Ascending aorta (tissue), 2 donors: ENCODE measurements at regions not wholly inside any gene's neighbourhood (a gene's known extent, or its start where the extent isn't known, plus 50 kb on each side); places are given as distances from the start of the nearest gene placed in this dataset.

ENCODE experiments used
- DNase-seq, 2 donors: peaks; one replicate each; pipeline ENCODE4 v3.0.0-alpha.2; 2019; ENCODE audit warnings: low spot score in 2 of 2
- H3K27ac ChIP-seq, 2 donors: fragments of 200-600 bp; sonication (generic); one replicate each; pipeline ENCODE4 v1.5.1; 2016 to 2017; ENCODE audit warnings: mild to moderate bottlenecking in 1 of 2
- H3K27me3 ChIP-seq: fragments of 200-600 bp; sonication (generic); one replicate; pipeline ENCODE4 v1.5.1; 2017
- H3K36me3 ChIP-seq, 2 donors: fragments of 200-600 bp; sonication (generic); one replicate each; pipeline ENCODE4 v1.5.1; 2016
- H3K4me1 ChIP-seq, 2 donors: fragments of 200-600 bp; sonication (generic); one replicate each; pipeline ENCODE4 v1.5.1; 2016 to 2017; ENCODE audit warnings: mild to moderate bottlenecking in 1 of 2
- H3K4me3 ChIP-seq, 2 donors: fragments of 200-600 bp; sonication (generic); one replicate each; pipeline ENCODE4 v1.5.1; 2016 to 2017; ENCODE audit warnings: mild to moderate bottlenecking in 1 of 2
- H3K9me3 ChIP-seq, 2 donors: fragments of 200-600 bp; sonication (generic); one replicate each; pipeline ENCODE4 v1.5.1; 2016
- intact Hi-C: fragments of 100-400 bp; cut with DNase I; formaldehyde crosslinking; loops from one replicate; pipeline ENCODE4 v1.15.1; 2023
- TF ChIP-seq, protein P1 (sequence below), 3 experiments: fragments of 200-600 bp in 2 of 3; fragments of 450-650 bp in 1 of 3; sonication (generic) in 2 of 3; IDR thresholded peaks; one replicate each; pipeline ENCODE4 v1.5.1; 2016 to 2019; ENCODE audit warnings: antibody characterized with exemption in 3 of 3, mild to moderate bottlenecking in 1 of 3, moderate library complexity in 1 of 3

DNA sequence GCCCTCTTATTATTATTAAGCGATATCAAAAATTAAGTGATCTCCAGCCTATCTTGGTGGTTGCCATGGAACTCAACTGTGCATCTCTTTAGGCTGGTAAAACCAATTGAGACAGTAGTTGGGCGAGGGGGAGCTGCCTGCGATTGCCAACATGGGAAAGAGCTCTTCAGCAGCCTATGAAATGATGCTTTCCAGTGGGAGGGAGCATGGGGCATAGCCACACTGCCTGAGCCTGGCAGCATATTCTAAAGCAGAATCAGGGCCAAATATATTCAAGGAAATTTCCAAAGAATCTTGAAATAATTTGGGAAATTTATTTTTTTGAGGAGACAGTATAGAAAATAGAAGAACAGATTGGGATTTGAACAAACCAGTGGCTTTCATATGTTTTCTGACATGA is 126.9 kb upstream of the DNAH14 start:
- Histone ChIP-seq H3K4me3 (no peak overlapping the region), H3K36me3 (no peaks in the 10 kb centered on the region), H3K27ac (no peak overlapping the region), H3K9me3 (no peaks in the 10 kb centered on the region), H3K4me1 (no peaks in the 10 kb centered on the region), H3K27me3 (no peaks in the 10 kb centered on the region)
- intact Hi-C loops, result no loop called here
- TF ChIP-seq, protein P1, sequence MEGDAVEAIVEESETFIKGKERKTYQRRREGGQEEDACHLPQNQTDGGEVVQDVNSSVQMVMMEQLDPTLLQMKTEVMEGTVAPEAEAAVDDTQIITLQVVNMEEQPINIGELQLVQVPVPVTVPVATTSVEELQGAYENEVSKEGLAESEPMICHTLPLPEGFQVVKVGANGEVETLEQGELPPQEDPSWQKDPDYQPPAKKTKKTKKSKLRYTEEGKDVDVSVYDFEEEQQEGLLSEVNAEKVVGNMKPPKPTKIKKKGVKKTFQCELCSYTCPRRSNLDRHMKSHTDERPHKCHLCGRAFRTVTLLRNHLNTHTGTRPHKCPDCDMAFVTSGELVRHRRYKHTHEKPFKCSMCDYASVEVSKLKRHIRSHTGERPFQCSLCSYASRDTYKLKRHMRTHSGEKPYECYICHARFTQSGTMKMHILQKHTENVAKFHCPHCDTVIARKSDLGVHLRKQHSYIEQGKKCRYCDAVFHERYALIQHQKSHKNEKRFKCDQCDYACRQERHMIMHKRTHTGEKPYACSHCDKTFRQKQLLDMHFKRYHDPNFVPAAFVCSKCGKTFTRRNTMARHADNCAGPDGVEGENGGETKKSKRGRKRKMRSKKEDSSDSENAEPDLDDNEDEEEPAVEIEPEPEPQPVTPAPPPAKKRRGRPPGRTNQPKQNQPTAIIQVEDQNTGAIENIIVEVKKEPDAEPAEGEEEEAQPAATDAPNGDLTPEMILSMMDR (IDR thresholded peaks at IDR 0.05), result no peak
- DNase-seq, result no peak

DNA sequence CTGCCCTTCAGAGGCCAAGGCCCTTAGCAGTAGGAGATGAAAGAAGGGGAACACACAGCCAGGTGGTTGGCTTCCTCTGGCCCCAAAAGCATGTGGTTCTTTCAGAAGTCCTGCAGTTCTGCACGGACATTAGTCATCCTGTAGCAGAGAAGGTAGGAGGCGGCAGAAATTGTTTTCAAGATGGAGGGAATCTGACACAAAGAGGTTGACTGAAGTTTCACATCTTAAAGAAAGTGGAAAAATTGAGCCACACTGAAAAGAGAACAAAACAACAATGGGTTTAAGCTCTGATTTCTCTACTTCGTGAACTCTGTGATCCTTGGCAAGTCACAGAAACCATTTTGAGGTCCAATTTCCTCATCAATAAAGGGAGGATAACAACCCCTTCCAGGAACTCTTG is 125.3 kb upstream of the DNAH14 start:
- no peaks in the 10 kb centered on the region for H3K9me3 ChIP-seq
- intact Hi-C loops, result no loop called here

GRCh38 chr1:224805889-224806288 is 123.6 kb upstream of the DNAH14 start:
- intact Hi-C loops, result no loop called here

More for the DNA sequence above, 125.3 kb upstream of the DNAH14 start:
- H3K36me3 ChIP-seq, result no peaks in the 10 kb centered on the region
- H3K27ac ChIP-seq, result no peak overlapping the region
- DNase-seq, result no peak
- H3K4me1 ChIP-seq, result no peaks in the 10 kb centered on the region
- TF ChIP-seq, protein P1 (IDR thresholded peaks at IDR 0.05), result no peak
- no peak overlapping the region for H3K4me3 ChIP-seq
- H3K27me3 ChIP-seq, result no peaks in the 10 kb centered on the region

GRCh38 chr1:224809137-224809536 is 120.3 kb upstream of the DNAH14 start:
- H3K9me3 ChIP-seq, result no peaks in the 10 kb centered on the region
- intact Hi-C loops, result no loop called here
- no peaks in the 10 kb centered on the region for H3K4me1 ChIP-seq
- H3K36me3 ChIP-seq, result no peaks in the 10 kb centered on the region
- no peak for DNase-seq
- H3K27me3 ChIP-seq, result no peaks in the 10 kb centered on the region
- H3K4me3 ChIP-seq, result no peak overlapping the region
- H3K27ac ChIP-seq, result no peak overlapping the region
- TF ChIP-seq, protein P1 (IDR thresholded peaks at IDR 0.05), result no peak

More at GRCh38 chr1:224805889-224806288, 123.6 kb upstream of the DNAH14 start:
- no peaks in the 10 kb centered on the region for H3K4me1 ChIP-seq
- no peaks in the 10 kb centered on the region for H3K27me3 ChIP-seq
- no peaks in the 10 kb centered on the region for H3K36me3 ChIP-seq
- no peak overlapping the region for H3K27ac ChIP-seq
- TF ChIP-seq, protein P1 (IDR thresholded peaks at IDR 0.05), result no peak
- DNase-seq, result no peak
- no peak overlapping the region for H3K4me3 ChIP-seq
- H3K9me3 ChIP-seq, result no peaks in the 10 kb centered on the region

DNA sequence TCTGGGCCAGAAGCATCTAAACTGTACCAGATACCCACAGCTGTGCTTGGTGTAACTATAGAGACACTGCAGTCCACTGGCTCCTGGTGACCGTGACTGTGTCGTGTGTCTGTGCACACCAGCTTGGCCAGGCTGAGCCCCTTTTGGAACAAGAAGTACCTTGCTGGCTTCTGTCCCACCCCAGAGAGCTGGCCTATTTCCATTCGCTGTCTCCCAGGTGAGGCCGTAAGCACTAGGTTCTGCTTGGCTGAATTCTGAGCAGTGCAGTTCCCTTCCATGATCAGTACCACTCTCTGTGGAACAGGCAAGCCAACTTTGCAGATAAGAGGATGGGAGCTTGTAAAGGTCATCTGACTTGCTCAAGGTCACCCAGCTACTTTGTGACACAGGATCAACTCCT is 119.9 kb upstream of the DNAH14 start:
- Histone ChIP-seq H3K27ac (no peak overlapping the region), H3K36me3 (no peaks in the 10 kb centered on the region), H3K4me3 (no peak overlapping the region), H3K9me3 (no peaks in the 10 kb centered on the region), H3K27me3 (no peaks in the 10 kb centered on the region), H3K4me1 (no peaks in the 10 kb centered on the region)
- intact Hi-C loops, result no loop called here
- TF ChIP-seq, protein P1 (IDR thresholded peaks at IDR 0.05), result no peak
- no peak for DNase-seq

DNA sequence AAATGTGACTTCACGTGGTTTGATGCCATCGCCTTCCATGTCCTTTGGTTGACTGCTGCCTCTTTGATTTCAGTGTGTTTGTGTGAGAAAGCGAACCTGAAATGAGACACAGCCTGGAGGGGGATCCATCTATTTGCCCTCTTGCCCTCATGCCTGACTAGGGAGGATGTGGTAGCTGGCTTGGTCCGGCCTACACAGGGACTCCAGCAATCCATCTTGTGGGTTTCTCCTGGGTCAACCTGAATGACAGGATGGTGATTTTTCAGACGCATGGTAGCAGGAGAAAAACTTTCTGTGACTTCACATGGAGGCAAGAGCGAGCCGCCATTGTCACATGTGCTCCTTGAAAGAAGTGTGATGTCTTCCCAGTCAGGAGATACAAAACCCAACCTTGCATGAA is 117.9 kb upstream of the DNAH14 start:
- intact Hi-C loops, result no loop called here
- Histone ChIP-seq H3K4me1 (no peaks in the 10 kb centered on the region), H3K4me3 (no peak overlapping the region), H3K36me3 (no peaks in the 10 kb centered on the region), H3K27ac (no peak overlapping the region), H3K9me3 (no peaks in the 10 kb centered on the region), H3K27me3 (no peaks in the 10 kb centered on the region)
- TF ChIP-seq, protein P1 (IDR thresholded peaks at IDR 0.05), result no peak
- no peak for DNase-seq
